Large intestine (tissue), 3 donors: ENCODE measurements at regions not wholly inside any gene's neighbourhood (a gene's known extent, or its start where the extent isn't known, plus 50 kb on each side); places are given as distances from the start of the nearest gene placed in this dataset.
A peak's percentile ranks its signal among the peaks of the same experiment; 100 is the strongest.

Experiments used
- DNase-seq, 2 donors: peaks; one replicate each; pipeline versions ENCODE4 v3.0.0 to v3.0.0-alpha.2; 2013
- H3K27ac ChIP-seq: one replicate; pipeline ENCODE4 v1.5.1; 2013; ENCODE audit warnings: low read length
- H3K27me3 ChIP-seq: 2 replicates; pipeline ENCODE4 v1.6.1; 2013; ENCODE audit warnings: low read length; ENCODE audit not compliant: control insufficient read depth, insufficient read depth
- H3K36me3 ChIP-seq: 2 replicates; pipeline ENCODE4 v1.6.1; 2013; ENCODE audit warnings: low read length; ENCODE audit not compliant: control insufficient read depth, insufficient read depth
- H3K4me1 ChIP-seq: one replicate; pipeline ENCODE4 v1.6.1; 2013; ENCODE audit warnings: low read length; ENCODE audit not compliant: control insufficient read depth, insufficient read depth
- H3K4me3 ChIP-seq: one replicate; pipeline ENCODE4 v1.5.1; 2013; ENCODE audit warnings: low read length
- H3K9me3 ChIP-seq: one replicate; pipeline ENCODE4 v1.6.1; 2013; ENCODE audit warnings: mild to moderate bottlenecking, low read depth, low read length, moderate library complexity; ENCODE audit not compliant: control insufficient read depth
- WGBS: methylation state at CpG from one replicate; pipeline ENCODE4 v1.1.5; 2013; ENCODE audit warnings: low lambda C conversion rate; ENCODE audit not compliant: insufficient coverage; 5-methylcytosine and 5-hydroxymethylcytosine counted together

DNA sequence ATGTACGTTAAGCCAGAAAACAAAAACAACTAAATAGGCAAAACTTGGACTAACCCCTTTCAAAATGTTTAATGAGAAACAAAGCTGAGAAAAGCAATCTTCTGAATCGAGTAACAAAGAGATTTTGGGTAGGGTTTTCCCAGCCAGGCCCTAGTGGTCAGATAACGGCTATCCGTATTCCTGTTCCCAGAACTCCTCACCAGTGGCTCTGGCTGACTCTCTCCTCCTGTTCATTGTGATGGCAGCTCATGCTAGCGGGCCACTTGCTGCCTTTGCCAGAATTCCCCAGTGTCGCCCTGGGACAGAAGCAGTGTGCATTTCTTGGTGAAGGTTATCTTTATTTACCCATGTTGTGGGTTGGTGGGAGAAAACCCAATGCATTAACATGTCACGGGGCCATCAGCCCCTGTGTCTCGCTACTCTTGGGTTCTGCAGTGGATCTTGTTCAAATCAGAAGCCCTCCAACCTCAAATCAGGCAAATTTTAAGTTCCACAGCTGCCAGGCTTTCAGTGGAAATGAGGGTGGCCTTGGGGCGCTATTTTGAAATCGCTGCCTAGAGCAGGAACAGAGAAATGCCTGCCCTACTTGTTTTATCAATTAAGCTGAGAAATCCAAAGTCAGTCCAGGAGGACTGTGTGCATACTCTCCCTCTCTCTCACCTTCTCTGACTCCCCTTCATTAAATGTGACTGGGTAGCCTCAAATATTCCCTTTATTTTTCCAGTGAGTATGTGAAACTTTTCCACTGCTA lies 164.5 kb upstream of the NPVF start:
- Histone ChIP-seq H3K9me3 (no peaks in the 10 kb centered on the region), H3K4me1 (no peaks in the 10 kb centered on the region), H3K36me3 (no peaks in the 10 kb centered on the region), H3K27ac (peak overlapping the region; percentile 24), H3K4me3 (no peak overlapping the region), H3K27me3 (peaks cover 5% of the 10 kb centered on the region)
- no CpG with 5 or more reads among the region's 10 CpGs for WGBS
- DNase-seq: no peak

- no peaks in the 10 kb centered on the region for H3K36me3 ChIP-seq
- no peak for DNase-seq
- no peak overlapping the region for H3K27ac ChIP-seq
- H3K27me3 ChIP-seq: no peaks in the 10 kb centered on the region
- H3K9me3 ChIP-seq: no peaks in the 10 kb centered on the region
- no peaks in the 10 kb centered on the region for H3K4me1 ChIP-seq
- H3K4me3 ChIP-seq: no peak overlapping the region
- no CpG with 5 or more reads among the region's 5 CpGs for WGBS
Observed at GRCh38 chr7:25395976-25396375, 167.7 kb upstream of the NPVF start.

- Histone ChIP-seq H3K27me3 (peaks cover 5% of the 10 kb centered on the region), H3K36me3 (no peaks in the 10 kb centered on the region), H3K4me1 (no peaks in the 10 kb centered on the region), H3K4me3 (no peak overlapping the region), H3K9me3 (no peaks in the 10 kb centered on the region), H3K27ac (no peak overlapping the region)
- no CpG with 5 or more reads among the region's 3 CpGs for WGBS
- no peak for DNase-seq
Observed at GRCh38 chr7:25396668-25397067, 168.4 kb upstream of the NPVF start.

DNA sequence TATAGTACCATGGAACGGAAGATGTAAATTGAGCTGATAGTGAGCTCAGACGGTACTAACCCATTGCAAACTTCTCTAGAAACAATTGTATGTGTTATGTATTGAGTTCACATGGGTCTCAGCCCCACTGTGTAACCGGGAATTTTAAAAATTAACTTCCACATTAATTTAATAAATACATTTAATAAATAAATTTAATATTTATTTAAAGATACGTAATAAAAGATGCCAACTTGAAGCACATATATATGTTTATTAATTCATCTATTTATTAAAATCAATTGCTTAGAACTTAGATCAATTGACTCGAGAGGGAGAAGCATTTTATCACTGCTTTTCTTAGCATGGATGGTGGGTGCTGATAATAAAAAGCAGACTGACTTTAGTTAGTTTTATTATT lies 170.1 kb upstream of the NPVF start:
- Histone ChIP-seq H3K9me3 (no peaks in the 10 kb centered on the region), H3K4me1 (no peaks in the 10 kb centered on the region), H3K27ac (no peak overlapping the region), H3K4me3 (no peak overlapping the region), H3K27me3 (peaks cover 5% of the 10 kb centered on the region), H3K36me3 (no peaks in the 10 kb centered on the region)
- DNase-seq: no peak
- 95% methylated on average over 2 of the region's 5 CpGs for WGBS

- H3K27me3 ChIP-seq: peaks cover 10% of the 10 kb centered on the region
- no peak overlapping the region for H3K27ac ChIP-seq
- no peak overlapping the region for H3K4me3 ChIP-seq
Observed at GRCh38 chr7:25399000-25399750, 170.9 kb upstream of the NPVF start.

GRCh38 chr7:25402532-25402931 lies 174.2 kb upstream of the NPVF start:
- no peaks in the 10 kb centered on the region for H3K36me3 ChIP-seq
- no CpG with 5 or more reads among the region's 4 CpGs for WGBS
- H3K9me3 ChIP-seq: no peaks in the 10 kb centered on the region
- no peaks in the 10 kb centered on the region for H3K4me1 ChIP-seq
- H3K27ac ChIP-seq: no peak overlapping the region
- H3K4me3 ChIP-seq: no peak overlapping the region
- H3K27me3 ChIP-seq: peaks cover 18% of the 10 kb centered on the region
- DNase-seq: no peak

More at GRCh38 chr7:25399000-25399750, 170.9 kb upstream of the NPVF start:
- 100% methylated on average over 1 of the region's 8 CpGs for WGBS
- no peak for DNase-seq
- Histone ChIP-seq H3K36me3 (no peaks in the 10 kb centered on the region), H3K4me1 (no peaks in the 10 kb centered on the region), H3K9me3 (no peaks in the 10 kb centered on the region)

DNA sequence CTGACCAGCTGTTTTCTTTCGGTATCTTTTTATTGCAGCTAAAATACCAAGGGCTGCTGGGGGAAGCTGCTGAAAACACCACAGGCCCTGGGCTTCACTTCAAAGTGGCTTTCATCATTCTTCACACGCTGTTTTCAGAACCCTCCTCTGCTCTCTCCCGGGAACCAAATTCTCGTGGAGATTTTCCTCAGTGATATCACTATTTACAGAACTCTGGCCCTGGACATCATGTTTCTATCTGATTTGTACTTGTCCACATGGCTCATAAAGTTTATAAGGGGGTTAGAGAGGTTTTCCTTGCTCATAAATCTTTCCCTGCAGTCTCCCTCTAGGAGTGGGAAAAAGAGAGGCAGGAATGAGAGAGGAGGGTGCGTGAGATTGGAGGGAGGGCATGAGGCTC lies 177.4 kb upstream of the NPVF start:
- H3K36me3 ChIP-seq: no peaks in the 10 kb centered on the region
- H3K4me3 ChIP-seq: no peak overlapping the region
- H3K4me1 ChIP-seq: no peaks in the 10 kb centered on the region
- WGBS: 40% methylated on average over 1 of the region's 5 CpGs
- no peaks in the 10 kb centered on the region for H3K9me3 ChIP-seq
- H3K27ac ChIP-seq: no peak overlapping the region
- DNase-seq: no peak
- peaks cover 20% of the 10 kb centered on the region for H3K27me3 ChIP-seq

- Histone ChIP-seq H3K4me3 (no peak overlapping the region), H3K27me3 (peaks cover 18% of the 10 kb centered on the region), H3K4me1 (no peaks in the 10 kb centered on the region), H3K36me3 (no peaks in the 10 kb centered on the region), H3K27ac (no peak overlapping the region), H3K9me3 (no peaks in the 10 kb centered on the region)
- no peak for DNase-seq
Observed at GRCh38 chr7:25407053-25407452, 178.8 kb upstream of the NPVF start.

DNA sequence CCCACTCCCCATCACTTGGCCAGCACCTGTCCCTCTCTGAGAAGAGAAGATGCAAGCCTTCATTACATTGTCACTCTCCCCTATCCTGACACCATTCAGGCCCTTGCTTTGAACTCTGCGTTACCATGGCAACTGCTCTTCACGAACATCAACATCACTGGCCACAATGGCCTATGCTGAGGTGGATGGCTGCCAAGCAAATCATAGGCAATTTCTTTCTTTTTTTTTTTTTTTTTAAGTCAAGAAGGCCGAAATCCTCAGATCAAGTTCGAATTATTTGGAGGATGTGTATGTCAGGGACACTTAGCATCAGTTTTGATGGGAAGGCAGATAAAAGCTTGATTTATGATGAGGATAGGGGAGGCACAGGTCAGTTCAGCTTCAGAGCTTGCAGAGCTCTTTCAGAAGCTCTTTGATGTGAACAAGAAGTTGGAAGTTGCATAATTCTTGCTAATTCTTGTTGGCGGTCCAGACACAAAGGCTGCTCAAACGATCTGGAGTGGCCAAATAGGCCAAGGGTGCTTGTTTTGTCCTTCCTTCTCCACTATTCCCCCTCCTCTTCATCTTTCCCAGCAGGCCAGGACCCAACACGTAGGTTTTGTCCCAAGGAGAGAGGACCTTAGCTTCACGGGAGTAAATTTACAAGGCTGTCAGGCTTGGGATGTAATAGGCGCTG lies 179.9 kb upstream of the NPVF start:
- Histone ChIP-seq H3K4me1 (no peaks in the 10 kb centered on the region), H3K36me3 (no peaks in the 10 kb centered on the region), H3K9me3 (no peaks in the 10 kb centered on the region), H3K4me3 (no peak overlapping the region), H3K27me3 (peaks cover 20% of the 10 kb centered on the region), H3K27ac (no peak overlapping the region)
- WGBS: no CpG with 5 or more reads among the region's 9 CpGs
- no peak for DNase-seq

DNA sequence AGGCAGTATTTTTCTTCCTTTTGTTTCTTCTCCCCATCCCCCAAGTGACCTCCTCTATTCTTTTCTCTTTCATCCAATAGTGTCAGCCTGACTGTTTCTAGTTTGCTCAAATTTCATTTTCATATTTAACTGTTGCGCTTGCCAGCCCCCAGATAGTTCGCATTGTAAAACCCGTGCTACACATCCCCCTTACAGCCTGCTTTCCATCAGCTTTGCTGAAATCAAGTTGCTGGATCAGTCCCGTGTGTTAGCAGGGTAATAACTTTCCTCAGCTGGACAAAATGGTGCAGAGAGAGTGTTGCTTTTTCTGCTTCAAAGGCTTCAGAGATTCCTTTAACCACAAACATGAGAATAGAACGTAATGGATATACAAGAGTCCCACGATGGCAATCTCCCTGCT lies 180.6 kb upstream of the NPVF start:
- H3K36me3 ChIP-seq: no peaks in the 10 kb centered on the region
- no peak overlapping the region for H3K4me3 ChIP-seq
- DNase-seq: no peak
- WGBS: 90% methylated on average over 2 of the region's 6 CpGs
- no peak overlapping the region for H3K27ac ChIP-seq
- peaks cover 18% of the 10 kb centered on the region for H3K27me3 ChIP-seq
- H3K9me3 ChIP-seq: no peaks in the 10 kb centered on the region
- no peaks in the 10 kb centered on the region for H3K4me1 ChIP-seq
